RWPE2 (cell line): ENCODE measurements at regions not wholly inside any gene's neighbourhood (a gene's known extent, or its start where the extent isn't known, plus 50 kb on each side); places are given as distances from the start of the nearest gene placed in this dataset.
A peak's percentile ranks its signal among the peaks of the same experiment; 100 is the strongest.

Experiments used
- ATAC-seq: fragments of 200-7000 bp; cut with Tn5 transposase; 3 replicates; pipeline ENCODE4 v1.9.1; 2021; ENCODE audit warnings: low read depth
- DNase-seq: peaks from one replicate; pipeline ENCODE4 v3.0.0-alpha.2; 2020; ENCODE audit warnings: low spot score
- H3K27ac ChIP-seq: fragments of 450-650 bp; 2 replicates; pipeline ENCODE4 v1.5.1; 2017; ENCODE audit warnings: mild to moderate bottlenecking; ENCODE audit not compliant: poor library complexity, severe bottlenecking
- H3K27me3 ChIP-seq: fragments of 250-450 bp; sonication (Bioruptor Pico); 2 replicates; pipeline ENCODE4 v1.5.1; 2021; ENCODE audit warnings: mild to moderate bottlenecking, moderate library complexity; ENCODE audit not compliant: insufficient read depth, poor library complexity, severe bottlenecking
- H3K36me3 ChIP-seq: fragments of 250-450 bp; sonication (Bioruptor Pico); 2 replicates; pipeline ENCODE4 v1.5.1; 2020; ENCODE audit warnings: low read depth, mild to moderate bottlenecking, moderate library complexity
- H3K4me1 ChIP-seq: fragments of 250-450 bp; sonication (Bioruptor Pico); 2 replicates; pipeline ENCODE4 v1.5.1; 2021; ENCODE audit warnings: mild to moderate bottlenecking, moderate library complexity; ENCODE audit not compliant: insufficient read depth, poor library complexity, severe bottlenecking
- H3K4me3 ChIP-seq: fragments of 250-450 bp; sonication (Bioruptor Pico); 2 replicates; pipeline ENCODE4 v1.5.1; 2021; ENCODE audit warnings: mild to moderate bottlenecking, moderate library complexity; ENCODE audit not compliant: severe bottlenecking
- H3K9me3 ChIP-seq: fragments of 250-450 bp; sonication (Bioruptor Pico); 2 replicates; pipeline ENCODE4 v1.5.1; 2021; ENCODE audit warnings: mild to moderate bottlenecking, moderate library complexity; ENCODE audit not compliant: severe bottlenecking
- TF ChIP-seq, protein P1 (sequence below): fragments of 450-650 bp; IDR thresholded peaks from one replicate; pipeline ENCODE4 v1.5.1; 2017; ENCODE audit warnings: mild to moderate bottlenecking, moderate library complexity; ENCODE audit not compliant: poor library complexity, severe bottlenecking

GRCh38 chr2:856456-856855 is 94.2 kb upstream of the SNTG2 start:
- no peak for DNase-seq
- Histone ChIP-seq H3K9me3 (peaks cover 2% of the 10 kb centered on the region), H3K27me3 (no peaks in the 10 kb centered on the region), H3K36me3 (no peaks in the 10 kb centered on the region), H3K4me1 (no peaks in the 10 kb centered on the region), H3K27ac (no peak overlapping the region), H3K4me3 (no peak overlapping the region)
- TF ChIP-seq, protein P1, sequence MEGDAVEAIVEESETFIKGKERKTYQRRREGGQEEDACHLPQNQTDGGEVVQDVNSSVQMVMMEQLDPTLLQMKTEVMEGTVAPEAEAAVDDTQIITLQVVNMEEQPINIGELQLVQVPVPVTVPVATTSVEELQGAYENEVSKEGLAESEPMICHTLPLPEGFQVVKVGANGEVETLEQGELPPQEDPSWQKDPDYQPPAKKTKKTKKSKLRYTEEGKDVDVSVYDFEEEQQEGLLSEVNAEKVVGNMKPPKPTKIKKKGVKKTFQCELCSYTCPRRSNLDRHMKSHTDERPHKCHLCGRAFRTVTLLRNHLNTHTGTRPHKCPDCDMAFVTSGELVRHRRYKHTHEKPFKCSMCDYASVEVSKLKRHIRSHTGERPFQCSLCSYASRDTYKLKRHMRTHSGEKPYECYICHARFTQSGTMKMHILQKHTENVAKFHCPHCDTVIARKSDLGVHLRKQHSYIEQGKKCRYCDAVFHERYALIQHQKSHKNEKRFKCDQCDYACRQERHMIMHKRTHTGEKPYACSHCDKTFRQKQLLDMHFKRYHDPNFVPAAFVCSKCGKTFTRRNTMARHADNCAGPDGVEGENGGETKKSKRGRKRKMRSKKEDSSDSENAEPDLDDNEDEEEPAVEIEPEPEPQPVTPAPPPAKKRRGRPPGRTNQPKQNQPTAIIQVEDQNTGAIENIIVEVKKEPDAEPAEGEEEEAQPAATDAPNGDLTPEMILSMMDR: no peak
- ATAC-seq: no peak

DNA sequence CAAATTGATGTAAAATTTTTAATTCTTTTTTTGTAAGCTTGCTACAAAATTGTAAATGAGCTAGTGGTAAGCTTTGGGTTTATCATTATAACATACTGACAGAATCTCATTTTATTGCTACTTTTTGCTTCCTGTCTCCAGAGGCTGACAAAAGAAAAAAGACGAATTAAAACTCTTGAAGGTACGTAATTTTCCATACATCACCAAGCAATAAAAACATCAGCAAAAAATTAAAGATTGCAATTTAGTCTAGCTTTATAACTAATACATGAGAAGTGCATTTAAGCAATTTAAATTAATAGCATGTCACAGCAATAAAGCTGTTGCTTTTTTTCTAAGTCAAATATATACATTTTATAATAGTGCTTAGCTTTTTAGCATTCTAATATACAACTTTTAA is 94.6 kb upstream of the SNTG2 start:
- Histone ChIP-seq H3K4me3 (no peak overlapping the region), H3K36me3 (no peaks in the 10 kb centered on the region), H3K27me3 (no peaks in the 10 kb centered on the region), H3K4me1 (no peaks in the 10 kb centered on the region), H3K9me3 (peaks cover 2% of the 10 kb centered on the region), H3K27ac (no peak overlapping the region)
- DNase-seq (no peak), ATAC-seq (no peak)
- TF ChIP-seq, protein P1: no peak

GRCh38 chr2:855177-855576 is 95.5 kb upstream of the SNTG2 start:
- H3K4me3 ChIP-seq: no peak overlapping the region
- TF ChIP-seq, protein P1: no peak
- no peak overlapping the region for H3K27ac ChIP-seq
- no peaks in the 10 kb centered on the region for H3K36me3 ChIP-seq
- no peaks in the 10 kb centered on the region for H3K4me1 ChIP-seq
- H3K9me3 ChIP-seq: peaks cover 2% of the 10 kb centered on the region
- DNase-seq: no peak
- no peaks in the 10 kb centered on the region for H3K27me3 ChIP-seq
- peak; percentile 21; the same call in 1 of the 3 replicates for ATAC-seq

- Histone ChIP-seq H3K27me3 (no peaks in the 10 kb centered on the region), H3K36me3 (no peaks in the 10 kb centered on the region), H3K4me3 (no peak overlapping the region), H3K9me3 (peaks cover 2% of the 10 kb centered on the region), H3K27ac (no peak overlapping the region), H3K4me1 (no peaks in the 10 kb centered on the region)
- TF ChIP-seq, protein P1: no peak
- DNase-seq (no peak), ATAC-seq (no peak)
Measured at GRCh38 chr2:854460-854859, 96.2 kb upstream of the SNTG2 start.

DNA sequence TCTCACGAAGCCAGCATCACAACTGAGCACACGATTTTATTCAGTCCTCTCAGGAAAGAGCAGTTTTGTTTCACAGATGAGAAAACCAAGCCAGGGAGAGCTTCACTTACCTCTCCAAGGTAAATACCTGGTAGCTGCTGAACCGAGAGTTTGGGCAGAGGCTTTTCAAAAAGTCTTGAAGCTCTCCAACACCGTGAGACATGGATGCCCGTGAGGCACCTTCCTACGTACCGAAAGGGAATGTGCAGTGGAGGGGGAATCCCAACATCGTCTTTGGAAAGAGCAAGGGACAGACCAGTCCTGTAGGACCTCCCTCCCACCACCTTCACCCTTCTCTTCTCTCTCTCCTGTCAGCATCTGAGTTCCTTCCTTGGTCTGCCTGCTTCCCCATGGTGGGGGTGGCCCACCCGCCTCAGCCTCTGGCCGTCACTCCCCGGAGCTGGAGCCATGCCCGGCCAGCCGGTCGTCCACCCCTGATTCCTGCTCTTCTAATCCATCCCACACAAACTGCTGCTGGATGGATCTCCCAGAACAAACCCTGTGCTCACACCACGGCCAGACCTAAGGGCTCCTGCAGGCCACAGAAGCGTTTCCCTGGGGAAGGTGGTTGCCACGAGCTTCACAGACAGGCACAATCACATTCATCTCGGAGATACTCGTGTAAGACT is 97.3 kb upstream of the SNTG2 start:
- no peaks in the 10 kb centered on the region for H3K27me3 ChIP-seq
- ATAC-seq (no peak), DNase-seq (no peak)
- peaks cover 2% of the 10 kb centered on the region for H3K9me3 ChIP-seq
- no peaks in the 10 kb centered on the region for H3K4me1 ChIP-seq
- TF ChIP-seq, protein P1: no peak
- H3K36me3 ChIP-seq: no peaks in the 10 kb centered on the region
- H3K27ac ChIP-seq: no peak overlapping the region
- H3K4me3 ChIP-seq: no peak overlapping the region
